SH-SY5Y (cell line): ENCODE measurements at regions not wholly inside any gene's neighbourhood (a gene's known extent, or its start where the extent isn't known, plus 50 kb on each side); places are given as distances from the start of the nearest gene placed in this dataset.

ENCODE experiments used
- GATA2 ChIP-seq: IDR thresholded peaks from 2 replicates; pipeline ENCODE4 v1.6.1; 2011; ENCODE audit warnings: mild to moderate bottlenecking, low read depth, low read length
- GATA3 ChIP-seq: IDR thresholded peaks from 2 replicates; pipeline ENCODE4 v1.6.1; 2011; ENCODE audit warnings: low read depth, mild to moderate bottlenecking, low read length, moderate library complexity

DNA sequence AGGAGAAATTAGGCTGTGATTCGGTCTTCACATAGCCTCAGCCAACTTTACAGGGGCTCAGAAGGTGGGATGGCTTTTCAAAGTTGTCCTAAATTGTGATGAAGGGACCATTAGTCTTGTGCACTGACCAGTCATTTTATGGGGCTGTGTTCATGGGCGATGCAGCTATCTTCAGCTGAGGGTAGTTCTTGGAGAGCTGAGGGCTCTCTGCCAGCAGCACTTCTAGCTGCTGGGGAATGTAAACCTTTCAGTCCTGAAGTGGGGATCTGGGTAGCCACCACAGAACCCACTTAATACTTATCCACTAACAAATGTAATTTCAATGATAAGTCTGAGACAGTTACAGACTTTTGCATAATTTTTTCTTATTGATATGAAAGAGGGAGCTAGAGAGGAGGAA is 270.6 kb downstream of the AEBP2 start:
- TF ChIP-seq GATA2, result no peak
- TF ChIP-seq GATA3, result no peak

DNA sequence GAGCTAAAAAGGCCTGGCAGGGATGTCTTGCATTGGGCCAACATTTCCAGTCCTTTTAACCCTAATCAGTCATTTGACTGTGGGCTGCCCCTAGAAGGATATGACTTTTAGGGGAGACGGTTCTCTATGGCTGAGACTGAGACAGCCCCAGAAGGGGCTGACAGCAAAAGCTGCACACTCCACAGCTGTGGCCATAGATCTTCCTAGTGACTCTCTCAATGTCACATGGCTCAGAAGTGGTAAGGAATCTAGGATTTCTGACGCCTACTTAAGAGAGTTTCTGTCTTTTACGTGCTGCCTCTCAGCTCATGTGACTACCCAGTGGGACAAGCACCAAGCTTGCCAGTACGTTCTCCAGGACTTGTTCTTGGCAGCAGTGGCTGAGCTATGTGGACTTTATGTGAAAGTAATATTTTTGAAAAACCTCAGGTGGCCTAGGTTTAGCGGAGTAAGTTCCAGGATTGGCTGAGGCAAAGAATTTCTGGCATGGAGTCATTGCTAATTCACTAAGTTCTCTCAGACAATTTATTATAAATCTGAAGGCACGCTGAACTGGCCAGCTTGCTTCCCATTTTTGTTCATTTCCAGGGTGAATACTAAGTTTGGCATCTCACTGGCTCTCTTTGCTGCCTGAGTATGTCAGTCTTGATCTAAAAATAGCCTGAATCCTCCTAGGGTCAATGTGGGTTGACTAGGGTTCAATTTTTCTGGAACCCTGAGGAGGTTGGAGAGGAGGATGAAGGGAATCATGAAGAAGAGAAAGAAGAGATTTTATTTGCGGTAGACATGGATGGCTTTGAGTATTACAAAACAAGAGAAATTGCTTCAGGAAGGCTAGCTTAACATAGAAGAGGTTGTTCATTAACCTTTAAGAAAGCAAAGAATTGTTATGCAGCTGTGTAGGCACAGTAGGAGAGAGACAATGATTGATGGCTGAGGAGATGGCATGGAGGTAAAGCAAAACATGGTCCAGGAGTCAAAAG is 271.8 kb downstream of the AEBP2 start:
- TF ChIP-seq GATA2 (no peak), GATA3 (no peak)

DNA sequence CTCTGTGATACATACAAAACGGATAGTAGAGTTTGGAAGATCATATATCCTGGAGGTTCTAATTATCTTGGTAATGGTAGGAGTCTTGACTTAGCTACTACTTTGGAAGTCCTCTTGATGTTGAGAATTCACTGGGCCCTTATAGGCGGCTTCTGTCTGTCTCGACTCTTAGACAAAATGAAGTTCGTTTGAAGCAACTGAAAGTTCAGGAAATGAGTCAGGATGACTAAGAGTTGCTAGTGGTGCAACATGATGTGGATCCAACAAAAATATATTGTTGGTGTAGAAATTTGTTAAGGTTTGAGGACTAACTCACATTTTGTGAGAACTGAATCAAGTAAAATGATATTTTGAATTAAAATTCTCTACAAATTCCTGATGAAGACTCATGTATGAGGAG is 272.7 kb downstream of the AEBP2 start:
- no peak for TF ChIP-seq GATA2
- no peak for TF ChIP-seq GATA3

DNA sequence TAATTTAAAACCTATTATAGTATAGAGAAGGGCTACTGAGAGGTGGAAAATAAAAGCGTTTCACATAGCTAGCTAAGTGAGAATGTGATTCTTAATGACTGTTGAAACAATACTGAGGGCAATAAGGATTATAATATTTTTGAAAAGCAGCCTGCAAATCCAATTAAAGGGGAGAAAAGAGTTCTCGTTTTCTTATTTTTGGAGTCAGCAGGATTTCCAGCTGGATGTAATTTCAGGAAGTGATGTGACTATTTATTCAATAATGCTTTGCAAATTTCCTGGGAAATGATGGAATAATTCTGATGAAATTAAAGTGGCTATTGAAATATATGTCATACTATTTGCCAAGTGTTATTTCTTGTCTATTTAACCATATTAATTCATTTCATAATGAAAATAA is 279.1 kb downstream of the AEBP2 start:
- TF ChIP-seq GATA2 (no peak), GATA3 (no peak)

DNA sequence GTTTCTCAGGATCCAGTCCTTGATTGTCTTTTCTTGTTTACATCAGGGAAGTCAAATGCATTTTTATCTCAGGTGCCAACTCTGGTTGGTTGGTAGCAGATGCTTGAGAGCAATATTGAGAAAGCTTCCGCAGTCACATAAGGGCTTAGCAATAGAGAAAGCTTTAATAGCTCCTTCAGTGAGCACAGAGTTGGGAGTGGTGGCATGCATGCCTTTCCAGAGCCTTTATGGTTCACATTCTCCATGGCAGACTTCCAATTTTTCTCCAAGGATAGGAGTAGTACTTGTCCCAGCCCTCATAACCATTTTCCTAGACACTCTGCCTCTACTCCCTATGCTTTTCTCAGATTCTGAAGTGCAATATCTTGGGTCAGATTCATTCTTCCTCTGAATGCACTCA is 280.4 kb downstream of the AEBP2 start:
- TF ChIP-seq GATA3, result no peak
- no peak for TF ChIP-seq GATA2

DNA sequence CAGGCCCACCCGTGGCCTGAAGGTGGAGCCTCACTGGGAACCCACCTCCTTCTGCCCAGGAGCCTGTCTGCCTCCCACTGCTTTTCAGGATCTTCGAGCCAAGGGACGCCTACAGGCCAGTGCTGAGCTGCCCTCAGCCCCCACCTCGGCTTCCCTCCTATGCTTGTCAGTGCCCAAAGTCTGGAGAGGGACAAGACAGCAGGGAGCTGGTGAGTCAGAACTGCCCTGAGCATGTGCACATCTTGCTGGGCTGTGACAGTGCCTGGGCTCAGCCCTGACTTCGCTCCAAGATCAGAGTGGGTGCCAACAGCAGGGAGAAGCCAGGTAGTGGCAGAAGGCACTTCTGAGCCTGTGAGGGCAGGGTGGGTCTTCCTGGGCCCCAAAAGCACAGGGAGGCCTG is 286.8 kb downstream of the AEBP2 start:
- TF ChIP-seq GATA2 (no peak), GATA3 (no peak)

DNA sequence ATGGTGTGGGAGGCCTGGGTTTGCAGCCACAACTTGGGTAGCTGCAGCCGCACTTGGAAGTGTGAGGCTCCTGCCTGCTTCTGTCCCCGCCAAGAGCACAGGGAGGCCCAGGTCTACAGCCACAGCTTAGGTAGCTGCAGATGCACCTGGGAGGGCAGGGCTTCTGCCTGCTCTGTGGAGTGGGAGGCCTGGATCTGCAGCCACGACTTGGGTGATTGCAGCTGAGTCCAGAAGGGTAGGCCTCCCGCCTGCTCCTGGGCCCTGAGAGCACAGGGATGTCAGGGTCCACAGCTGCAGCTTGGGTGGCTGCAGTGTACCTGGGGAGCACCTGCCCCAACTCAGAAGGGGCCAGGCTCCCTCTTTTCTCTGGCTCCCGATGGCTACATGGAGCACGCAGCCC is 287.3 kb downstream of the AEBP2 start:
- TF ChIP-seq GATA3, result no peak
- no peak for TF ChIP-seq GATA2

DNA sequence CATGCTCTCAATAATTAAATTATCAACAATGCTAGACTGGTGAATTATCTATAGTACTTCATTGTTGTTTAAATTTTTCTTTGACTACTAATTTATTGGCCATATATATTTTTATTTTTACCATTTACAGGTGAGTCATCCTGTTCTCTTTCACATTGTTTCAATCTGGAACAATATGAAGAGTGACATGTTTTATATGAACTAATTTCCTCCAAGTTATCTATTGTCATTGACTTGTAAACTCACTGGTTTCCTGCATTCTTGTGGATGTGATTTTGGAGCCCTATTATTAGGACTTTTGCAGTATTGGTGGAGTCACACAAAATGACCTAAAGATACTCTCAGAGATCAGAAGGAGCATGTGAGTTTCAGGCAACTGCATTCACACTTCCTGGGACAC is 297.7 kb downstream of the AEBP2 start:
- TF ChIP-seq GATA2 (no peak), GATA3 (no peak)

DNA sequence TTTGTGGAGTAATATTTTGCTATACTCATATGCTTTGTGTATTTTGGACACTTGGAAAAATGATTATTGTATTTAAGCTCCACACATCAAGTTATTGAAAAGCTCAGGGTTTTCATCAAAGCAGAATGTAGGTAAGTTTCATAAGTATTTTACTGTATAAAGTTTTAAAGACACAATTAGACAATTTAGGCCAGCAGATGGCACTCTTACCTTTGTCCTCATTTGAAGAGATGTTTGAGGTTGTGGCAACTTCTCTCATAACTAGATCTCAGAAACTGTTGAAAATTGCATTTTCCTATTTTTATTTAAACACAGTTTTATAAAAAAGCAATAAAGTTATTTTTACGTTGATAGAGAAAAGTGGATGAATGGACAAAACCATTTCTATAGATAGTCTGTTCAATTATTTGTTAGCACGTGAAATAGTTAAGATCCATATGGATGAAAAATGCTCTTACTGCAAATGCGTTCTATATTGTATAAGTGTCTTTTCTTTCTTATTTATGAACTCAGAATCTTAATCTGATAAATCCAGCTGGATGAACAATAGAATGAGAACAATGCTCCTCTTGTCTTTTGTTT is 300.0 kb downstream of the AEBP2 start:
- no peak for TF ChIP-seq GATA3
- TF ChIP-seq GATA2, result no peak

DNA sequence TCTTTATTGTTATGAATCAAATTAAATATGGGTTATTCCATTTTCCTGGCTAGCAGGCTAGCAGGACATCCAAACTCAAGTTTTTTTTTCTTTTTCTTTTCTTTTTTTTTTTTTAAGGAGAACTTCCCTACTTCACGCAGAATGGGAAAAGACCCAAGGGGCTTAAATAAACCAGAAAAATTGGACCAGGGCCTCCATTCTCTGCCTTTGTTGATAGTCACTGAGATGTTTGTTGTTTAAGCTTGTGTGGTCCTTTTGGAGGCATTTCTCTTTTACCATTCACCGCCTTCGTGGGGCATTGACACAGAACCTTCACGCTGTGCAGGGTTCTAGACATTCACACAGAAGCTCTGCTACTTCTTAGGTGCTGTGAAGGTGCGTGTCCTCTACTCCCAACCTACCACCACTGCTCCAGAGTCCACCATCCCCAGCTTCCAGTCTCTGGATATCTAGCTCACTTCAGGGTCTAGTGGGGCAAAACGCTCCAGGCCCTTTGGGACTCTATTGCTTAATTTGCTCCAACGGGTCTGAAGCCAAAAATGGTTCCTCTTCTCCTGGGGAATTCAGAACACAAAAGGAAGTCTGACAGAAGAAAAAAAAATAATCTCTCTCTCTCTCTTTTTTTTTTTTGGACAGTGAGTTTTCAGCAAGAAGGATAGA is 301.3 kb downstream of the AEBP2 start:
- TF ChIP-seq GATA2, result no peak
- TF ChIP-seq GATA3, result no peak

DNA sequence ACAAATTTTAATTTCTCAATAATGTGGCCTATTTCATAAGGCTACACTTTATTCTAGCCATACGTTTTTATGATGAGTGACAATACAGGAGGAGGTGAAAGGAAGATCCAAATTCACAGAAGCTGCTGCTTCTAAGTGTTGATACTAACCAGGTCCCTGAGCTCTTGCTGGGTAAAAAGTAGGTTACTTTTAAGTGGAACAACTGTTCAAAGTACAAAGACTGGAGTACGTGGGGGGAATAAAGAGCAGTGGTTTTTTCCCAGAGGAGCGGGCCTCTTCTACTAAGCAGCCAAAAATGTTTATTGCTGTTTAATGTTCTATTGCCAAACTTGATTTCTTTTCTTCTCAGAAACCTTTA is 301.8 kb downstream of the AEBP2 start:
- TF ChIP-seq GATA3 (no peak), GATA2 (no peak)

DNA sequence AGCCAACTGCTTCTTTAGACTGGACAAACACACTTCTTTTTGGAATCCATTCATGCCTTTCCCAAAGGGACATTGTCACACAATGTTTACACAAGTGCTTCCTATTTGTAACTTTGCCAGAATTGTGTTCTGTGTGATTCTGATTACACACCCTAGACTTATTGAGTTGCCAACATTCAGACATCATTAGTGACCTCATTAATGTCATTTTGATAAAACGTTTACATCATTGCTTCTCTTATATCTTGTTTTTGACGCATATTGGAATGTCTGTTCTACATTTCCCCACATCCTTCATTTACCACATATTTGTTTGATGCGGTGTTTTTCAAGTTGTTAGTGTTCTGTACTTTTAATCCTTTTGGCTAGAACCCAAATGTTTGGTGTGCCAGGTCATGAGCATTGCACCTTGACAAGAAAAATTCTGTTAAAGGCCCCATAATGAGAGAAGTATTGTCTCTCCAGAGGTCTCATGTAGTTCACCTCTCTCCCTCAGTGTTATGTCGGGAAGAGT is 305.5 kb downstream of the AEBP2 start:
- TF ChIP-seq GATA2, result no peak
- TF ChIP-seq GATA3, result no peak

DNA sequence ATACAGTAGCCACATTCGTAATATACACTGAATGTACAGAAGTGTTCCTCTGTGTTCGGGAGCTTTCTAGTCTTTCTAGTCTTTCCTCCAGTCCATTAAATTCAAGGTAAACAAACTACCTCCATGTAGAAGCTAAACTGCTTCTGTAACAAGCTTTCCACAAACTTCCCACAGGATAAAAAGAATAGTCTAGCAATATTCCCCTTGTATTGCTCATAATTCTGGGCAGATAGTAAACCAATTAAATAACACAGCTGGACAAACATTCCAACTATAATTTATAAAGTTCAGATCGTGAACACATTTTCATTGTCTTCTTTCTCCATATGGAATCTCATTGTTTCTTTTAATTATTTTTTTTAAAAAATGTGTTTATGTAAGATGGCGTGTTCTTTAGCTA is 307.2 kb downstream of the AEBP2 start:
- TF ChIP-seq GATA3 (no peak), GATA2 (no peak)

DNA sequence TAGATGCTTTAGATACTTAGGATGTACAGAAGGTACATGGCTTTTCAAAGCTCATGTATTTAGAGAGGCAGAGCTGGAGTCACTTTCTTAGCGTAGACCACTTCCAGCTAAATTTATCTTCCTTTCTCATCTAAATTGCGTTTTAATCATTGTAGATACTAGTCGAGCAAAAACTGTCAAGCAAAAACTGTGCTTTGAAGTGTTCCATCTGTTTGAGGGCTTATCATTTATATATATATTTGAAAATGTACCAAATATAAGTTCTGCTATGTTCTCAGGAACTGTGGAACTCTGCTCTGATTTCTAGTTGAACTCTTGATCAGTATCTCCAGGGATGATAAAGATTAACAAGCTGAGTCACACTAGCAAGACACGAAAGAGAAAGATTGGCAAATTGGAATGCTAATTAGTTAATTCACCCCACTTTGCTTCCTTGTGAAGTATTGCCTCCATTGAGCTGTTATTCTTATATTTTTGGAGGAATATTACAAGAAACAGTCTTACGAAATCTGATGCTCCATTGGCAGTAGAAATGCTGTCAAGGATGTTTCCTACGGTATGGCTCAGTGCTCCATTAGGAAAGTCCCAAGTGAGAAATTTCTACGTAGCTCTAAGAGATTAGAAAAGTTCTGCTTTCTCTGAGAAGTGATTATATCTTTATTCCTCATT is 310.7 kb downstream of the AEBP2 start:
- no peak for TF ChIP-seq GATA2
- TF ChIP-seq GATA3, result no peak

DNA sequence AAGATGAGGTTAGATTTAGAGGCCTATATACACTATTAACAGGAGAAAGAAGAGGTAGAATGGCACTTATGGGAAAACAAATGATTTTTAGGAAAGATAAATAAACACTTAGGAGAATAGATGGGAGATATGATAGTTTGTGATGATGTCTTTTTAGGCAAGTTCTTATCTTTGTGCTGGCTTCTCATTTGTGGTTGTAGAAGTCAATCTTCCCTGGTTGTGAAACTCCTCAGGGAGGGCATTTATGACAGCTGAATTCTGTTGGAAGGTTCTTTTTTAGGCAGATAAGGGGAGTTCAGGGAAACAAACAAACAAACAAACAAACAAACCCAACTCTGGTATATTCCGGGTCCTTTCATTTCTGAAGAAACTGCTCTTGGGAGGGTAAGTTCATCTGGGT is 311.8 kb downstream of the AEBP2 start:
- TF ChIP-seq GATA2 (no peak), GATA3 (no peak)
